Common myeloid progenitor, CD34-positive (primary cell): ENCODE measurements at regions not wholly inside any gene's neighbourhood (a gene's known extent, or its start where the extent isn't known, plus 50 kb on each side); places are given as distances from the start of the nearest gene placed in this dataset.
A peak's percentile ranks its signal among the peaks of the same experiment; 100 is the strongest.

Source experiments
- CTCF ChIA-PET: fragments of 350-600 bp; sonication (Branson Sonifier 250); formaldehyde crosslinking; loops from one replicate; lab custom pipeline; 2021; ENCODE audit warnings: antibody characterized with exemption; lab: Charles Lee
- POLR2A ChIA-PET: fragments of 350-600 bp; sonication (Branson Sonifier 250); formaldehyde crosslinking; loops from one replicate; lab custom pipeline; 2021; ENCODE audit warnings: antibody characterized with exemption; lab: Charles Lee
- DNase-seq, 3 donors: peaks; one replicate each; pipeline versions ENCODE4 v3.0.0 to v3.0.0-alpha.2; 2013
- H3K27ac ChIP-seq, 2 experiments: 1 replicate in 1 of 2; 2 replicates in 1 of 2; pipeline ENCODE4 v1.7.0; 2013; ENCODE audit warnings: inconsistent platforms in 2 of 2, low read length in 2 of 2, mild to moderate bottlenecking in 2 of 2, low read depth in 1 of 2, moderate library complexity in 1 of 2; ENCODE audit not compliant: severe bottlenecking in 2 of 2, insufficient read depth in 1 of 2, poor library complexity in 1 of 2
- H3K27me3 ChIP-seq, 5 experiments: replicated peaks in 2 of 5; 1 replicate in 3 of 5; 2 replicates in 2 of 5; pipeline versions ENCODE4 v1.6.1 to v1.7.0; 2013; ENCODE audit warnings: low read length in 4 of 5, mild to moderate bottlenecking in 2 of 5, moderate library complexity in 2 of 5, inconsistent platforms in 1 of 5; ENCODE audit not compliant: insufficient read depth in 5 of 5, control insufficient read depth in 4 of 5
- H3K36me3 ChIP-seq, 4 experiments: 1 replicate in 2 of 4; 2 replicates in 2 of 4; pipeline versions ENCODE4 v1.6.1 to v1.7.0; 2013; ENCODE audit warnings: low read length in 3 of 4, control low read depth in 1 of 4, mild to moderate bottlenecking in 1 of 4; ENCODE audit not compliant: control insufficient read depth in 4 of 4, insufficient read depth in 4 of 4
- H3K4me1 ChIP-seq, 4 experiments: 1 replicate in 3 of 4; 2 replicates in 1 of 4; pipeline versions ENCODE4 v1.6.1 to v1.7.1; 2013; ENCODE audit warnings: low read length in 3 of 4, mild to moderate bottlenecking in 3 of 4, control low read depth in 1 of 4, inconsistent platforms in 1 of 4, moderate library complexity in 1 of 4; ENCODE audit not compliant: control insufficient read depth in 4 of 4, insufficient read depth in 4 of 4; ENCODE audit errors: control extremely low read depth in 1 of 4
- H3K4me3 ChIP-seq, 7 experiments: 1 replicate in 4 of 7; 2 replicates in 3 of 7; pipeline versions ENCODE4 v1.5.1 to v1.7.0; 2013; ENCODE audit warnings: mild to moderate bottlenecking in 7 of 7, low read length in 6 of 7, moderate library complexity in 6 of 7, inconsistent platforms in 2 of 7, low read depth in 2 of 7, control low read depth in 1 of 7; ENCODE audit not compliant: insufficient read depth in 4 of 7, control insufficient read depth in 1 of 7; ENCODE audit errors: extremely low read depth in 1 of 7
- H3K9me3 ChIP-seq, 5 experiments: 1 replicate in 4 of 5; 2 replicates in 1 of 5; pipeline versions ENCODE4 v1.6.1 to v1.7.1; 2013; ENCODE audit warnings: low read length in 4 of 5, mild to moderate bottlenecking in 2 of 5, inconsistent platforms in 1 of 5, low read depth in 1 of 5, moderate library complexity in 1 of 5; ENCODE audit not compliant: control insufficient read depth in 4 of 5, insufficient read depth in 2 of 5; ENCODE audit errors: control extremely low read depth in 1 of 5
- WGBS: methylation state at CpG from one replicate; pipeline ENCODE4 v1.1.5; 2013; ENCODE audit not compliant: insufficient coverage; 5-methylcytosine and 5-hydroxymethylcytosine counted together

- peak in 2 of 3 donors; percentile 47 to 57 for DNase-seq
- Histone ChIP-seq H3K4me3 (no peak overlapping the region), H3K9me3 (no peaks in the 10 kb centered on the region), H3K27me3 (no peaks in the 10 kb centered on the region), H3K27ac (no peak overlapping the region), H3K4me1 (peaks cover 2 to 29% (median 15%) of the 10 kb centered on the region in 4 experiments), H3K36me3 (no peaks in the 10 kb centered on the region)
- CTCF ChIA-PET = interaction anchor here (1.0 to 1.6 kb wide), 5 partner anchors 9 to 220 kb away, joined by 3 to 4 read pairs (median 3); no protein-coding TSS in a partner anchor
- WGBS = 38% methylated on average over 2 of the region's 3 CpGs
- POLR2A ChIA-PET = no interaction called here
These were observed 82.4 kb upstream of the PLCL2 start for GRCh38 chr3:16802389-16802788.

DNA sequence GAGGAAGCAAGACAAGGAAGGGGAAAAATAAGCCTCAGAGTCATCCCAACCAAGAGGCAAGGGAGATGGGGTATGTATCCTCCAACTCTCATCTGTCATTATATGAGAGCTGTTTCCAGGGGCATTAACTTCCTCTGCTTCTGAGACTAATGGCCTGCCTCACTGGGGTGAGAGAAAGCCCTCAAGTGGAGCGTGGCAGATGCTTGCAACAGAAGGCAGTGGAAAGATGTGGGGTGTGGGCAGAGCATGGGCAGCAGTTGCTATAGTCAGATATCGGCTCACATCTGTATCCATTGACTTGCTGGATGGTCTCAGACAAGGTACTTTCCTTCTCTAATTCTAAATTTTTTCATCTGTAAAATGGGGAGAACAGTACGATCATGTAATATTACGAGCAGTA is 81.7 kb upstream of the PLCL2 start:
- H3K36me3 ChIP-seq = no peaks in the 10 kb centered on the region
- peaks cover 2 to 29% (median 15%) of the 10 kb centered on the region in 4 experiments for H3K4me1 ChIP-seq
- ChIA-PET CTCF (interaction anchor here (1.0 to 1.4 kb wide), 2 partner anchors 26 to 220 kb away, joined by 3 read pairs; no protein-coding TSS in a partner anchor), POLR2A (no interaction called here)
- H3K4me3 ChIP-seq = no peak overlapping the region
- no peaks in the 10 kb centered on the region for H3K27me3 ChIP-seq
- H3K27ac ChIP-seq = no peak overlapping the region
- peak in 1 of 3 donors; percentile 11 for DNase-seq
- 97% methylated on average over 4 of the region's 4 CpGs for WGBS
- H3K9me3 ChIP-seq = no peaks in the 10 kb centered on the region

DNA sequence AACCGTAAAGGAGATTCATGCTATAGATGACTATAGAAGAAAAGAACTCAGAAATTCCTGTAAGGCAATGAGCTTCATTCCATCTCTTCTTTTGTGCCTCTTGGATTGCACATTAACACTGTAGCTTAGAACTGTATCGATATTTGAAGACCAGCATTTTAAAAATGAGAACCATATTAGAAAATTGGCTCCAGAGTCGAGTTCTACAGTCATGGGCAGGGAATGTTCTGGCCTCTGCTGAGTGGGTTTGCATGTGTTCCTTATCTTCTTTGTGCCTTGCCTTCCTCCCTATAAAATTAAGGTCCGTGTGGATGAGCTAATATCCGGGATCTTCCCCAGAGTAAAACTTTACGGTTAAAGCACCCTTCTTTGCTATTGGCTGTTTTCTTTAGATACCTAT is 77.4 kb upstream of the PLCL2 start:
- Histone ChIP-seq H3K27me3 (no peaks in the 10 kb centered on the region), H3K4me1 (peaks cover 2 to 13% (median 7%) of the 10 kb centered on the region in 4 experiments), H3K36me3 (no peaks in the 10 kb centered on the region), H3K4me3 (no peak overlapping the region), H3K27ac (no peak overlapping the region), H3K9me3 (no peaks in the 10 kb centered on the region)
- ChIA-PET CTCF (interaction anchor here (0.8 to 1.3 kb wide), 4 partner anchors 14 to 426 kb away, joined by 3 to 4 read pairs (median 3); no protein-coding TSS in a partner anchor), POLR2A (no interaction called here)
- DNase-seq = no peak
- 95% methylated on average over 6 of the region's 6 CpGs for WGBS

DNA sequence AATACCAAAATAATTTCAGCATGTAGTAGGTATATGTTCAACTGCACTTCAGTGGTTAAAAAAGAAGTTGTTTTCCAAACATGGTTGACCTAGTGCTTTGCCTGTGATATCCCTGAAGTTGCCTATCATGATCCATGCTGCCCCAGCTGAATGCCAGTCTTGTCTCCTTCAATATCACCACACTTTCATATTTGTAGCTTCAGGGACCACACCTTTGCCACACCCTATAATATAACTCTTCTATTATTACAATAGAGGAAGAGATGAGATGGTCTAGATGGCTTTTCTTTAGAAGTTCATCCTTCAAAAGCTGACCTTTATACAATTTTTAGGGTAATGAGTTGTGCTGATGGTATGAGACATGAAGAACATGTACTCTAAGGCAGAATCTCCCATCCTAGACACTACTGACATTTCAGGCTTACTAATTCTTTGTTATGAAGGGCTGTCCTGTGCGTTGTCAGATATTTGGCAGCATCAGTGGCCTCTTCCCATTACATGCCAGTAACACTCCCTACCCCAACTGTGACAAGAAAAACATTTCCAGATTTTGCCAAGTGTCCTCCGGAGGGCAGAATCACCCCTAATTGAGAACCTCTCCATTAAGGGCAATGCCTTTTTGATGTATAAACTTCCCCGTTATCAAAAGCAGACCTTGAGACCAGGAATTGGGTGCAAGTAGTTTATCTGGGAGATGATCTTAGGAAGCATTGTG is 76.2 kb upstream of the PLCL2 start:
- Histone ChIP-seq H3K4me1 (peaks cover 0 to 13% (median 6%) of the 10 kb centered on the region in 4 experiments), H3K9me3 (no peaks in the 10 kb centered on the region), H3K27ac (no peak overlapping the region), H3K4me3 (no peak overlapping the region), H3K36me3 (no peaks in the 10 kb centered on the region), H3K27me3 (no peaks in the 10 kb centered on the region)
- 88% methylated on average over 2 of the region's 3 CpGs for WGBS
- CTCF ChIA-PET = interaction anchor here (0.6 to 1.4 kb wide), 8 partner anchors 15 to 425 kb away, joined by 3 to 5 read pairs (median 3); no protein-coding TSS in a partner anchor
- peak in 2 of 3 donors; percentile 17 to 30 for DNase-seq
- POLR2A ChIA-PET = no interaction called here

DNA sequence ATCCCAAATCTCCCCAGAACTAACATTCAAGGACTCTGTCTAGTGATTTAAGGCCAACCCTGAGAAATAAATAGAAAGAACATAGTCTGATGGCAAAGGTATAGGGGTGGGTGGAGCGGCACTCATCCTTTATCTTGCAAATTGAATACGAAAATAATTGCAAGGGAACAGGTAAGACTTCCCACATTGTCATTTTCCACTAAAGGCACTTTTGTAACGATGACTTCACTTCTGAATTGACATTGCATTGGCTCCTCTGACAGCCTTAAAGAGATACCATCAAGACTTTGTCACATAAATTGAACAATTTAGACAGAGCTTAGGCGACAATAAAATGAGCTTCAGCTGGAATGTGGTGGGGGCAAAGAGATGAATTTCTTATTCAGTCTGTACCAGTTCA is 75.3 kb upstream of the PLCL2 start:
- H3K4me3 ChIP-seq = no peak overlapping the region
- H3K27ac ChIP-seq = no peak overlapping the region
- CTCF ChIA-PET = interaction anchor here (0.6 to 1.4 kb wide), 6 partner anchors 14 to 224 kb away, joined by 3 to 5 read pairs (median 3); no protein-coding TSS in a partner anchor
- WGBS = 67% methylated on average over 3 of the region's 4 CpGs
- no peaks in the 10 kb centered on the region for H3K27me3 ChIP-seq
- POLR2A ChIA-PET = no interaction called here
- no peak for DNase-seq
- H3K4me1 ChIP-seq = peaks cover 0 to 13% (median 6%) of the 10 kb centered on the region in 4 experiments
- H3K36me3 ChIP-seq = no peaks in the 10 kb centered on the region
- no peaks in the 10 kb centered on the region for H3K9me3 ChIP-seq

DNA sequence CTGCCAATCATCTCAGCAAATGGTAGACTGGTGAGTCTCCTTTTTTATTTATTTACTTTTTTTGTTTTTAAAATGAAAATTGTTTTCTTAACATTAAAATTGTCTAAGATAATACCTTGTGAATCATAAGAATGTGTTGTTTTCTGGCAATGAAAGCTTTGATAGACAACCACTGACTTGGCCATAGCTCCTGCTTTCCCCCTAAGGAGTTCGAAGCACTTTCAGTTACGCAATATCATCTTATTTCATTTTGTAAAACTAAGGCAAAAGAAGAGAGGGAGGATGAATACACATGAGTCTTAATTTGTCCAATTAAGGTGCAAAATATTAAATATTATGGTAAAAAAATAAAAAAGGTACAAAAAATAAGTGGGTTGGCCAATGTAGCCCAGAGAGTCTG is 74.8 kb upstream of the PLCL2 start:
- no CpG with 5 or more reads among the region's 2 CpGs for WGBS
- Histone ChIP-seq H3K4me3 (no peak overlapping the region), H3K9me3 (no peaks in the 10 kb centered on the region), H3K36me3 (no peaks in the 10 kb centered on the region), H3K4me1 (peaks cover 0 to 13% (median 6%) of the 10 kb centered on the region in 4 experiments), H3K27ac (no peak overlapping the region), H3K27me3 (no peaks in the 10 kb centered on the region)
- DNase-seq = no peak
- POLR2A ChIA-PET = no interaction called here
- CTCF ChIA-PET = interaction anchor here (0.9 to 1.3 kb wide), 4 partner anchors 13 to 75 kb away, joined by 3 to 5 read pairs (median 3); no protein-coding TSS in a partner anchor
